ENCODE measurements at regions not wholly inside any gene's neighbourhood (a gene's known extent, or its start where the extent isn't known, plus 50 kb on each side); places are given as distances from the start of the nearest gene placed in this dataset.

GRCh38 chr11:113554526-113554925, 79.3 kb upstream of the DRD2 start:
- no peak for DNase-seq (ENCODE audit: low spot score)

- no peak for DNase-seq (ENCODE audit: low spot score)
Measured at GRCh38 chr11:113553915-113554314, 78.7 kb upstream of the DRD2 start.

GRCh38 chr11:113553235-113553634, 78.0 kb upstream of the DRD2 start:
- DNase-seq (ENCODE audit: low spot score): no peak

GRCh38 chr11:113552271-113552670, 77.1 kb upstream of the DRD2 start:
- no peak for DNase-seq (ENCODE audit: low spot score)

GRCh38 chr11:113551645-113552044, 76.4 kb upstream of the DRD2 start:
- DNase-seq (ENCODE audit: low spot score): no peak

- no peak for DNase-seq (ENCODE audit: low spot score)
Measured at GRCh38 chr11:113549611-113550578, 74.7 kb upstream of the DRD2 start.

- no peak for DNase-seq (ENCODE audit: low spot score)
Measured at GRCh38 chr11:113549061-113549460, 73.9 kb upstream of the DRD2 start.

GRCh38 chr11:113547739-113548138, 72.5 kb upstream of the DRD2 start:
- no peak for DNase-seq (ENCODE audit: low spot score)

- no peak for DNase-seq (ENCODE audit: low spot score)
Measured at GRCh38 chr11:113546757-113547507, 71.7 kb upstream of the DRD2 start.

GRCh38 chr11:113542420-113542819, 67.2 kb upstream of the DRD2 start:
- no peak for DNase-seq (ENCODE audit: low spot score)

GRCh38 chr11:113540416-113541330, 65.5 kb upstream of the DRD2 start:
- DNase-seq (ENCODE audit: low spot score): no peak

- DNase-seq (ENCODE audit: low spot score): no peak
Measured at GRCh38 chr11:113538451-113539412, 63.5 kb upstream of the DRD2 start.

- DNase-seq (ENCODE audit: low spot score): no peak
Measured at GRCh38 chr11:113534625-113535024, 59.4 kb upstream of the DRD2 start.

GRCh38 chr11:113533425-113533698, 58.2 kb upstream of the DRD2 start:
- no peak for DNase-seq (ENCODE audit: low spot score)

- DNase-seq (ENCODE audit: low spot score): peak; percentile 66
Measured at GRCh38 chr11:113532697-113533424, 57.7 kb upstream of the DRD2 start.

- no peak for DNase-seq (ENCODE audit: low spot score)
Measured at GRCh38 chr11:113531575-113532451, 56.6 kb upstream of the DRD2 start.

- no peak for DNase-seq (ENCODE audit: low spot score)
Measured at GRCh38 chr11:113531083-113531482, 55.9 kb upstream of the DRD2 start.

GRCh38 chr11:113529606-113530005, 54.4 kb upstream of the DRD2 start:
- DNase-seq (ENCODE audit: low spot score): no peak

- DNase-seq (ENCODE audit: low spot score): no peak
Measured at GRCh38 chr11:113528982-113529381, 53.8 kb upstream of the DRD2 start.

All from hematopoietic multipotent progenitor cell treated with erythropoietin and hydrocortisone succinate and interleukin-3 and kit ligand, for 17 days (in vitro differentiated cells).